OCI-LY7 (cell line): ENCODE measurements at regions not wholly inside any gene's neighbourhood (a gene's known extent, or its start where the extent isn't known, plus 50 kb on each side); places are given as distances from the start of the nearest gene placed in this dataset.
"Not testable (repeated sequence)": the region's sequence is repeated elsewhere in the genome, so short reads cannot be mapped to it uniquely, and the experiment has no call there.

Experiments
- BruUV-seq: library from RNA; stranded (reverse); fragments of 400-500 nt; replicated peaks from 2 replicates; lab custom pipeline; 2021; lab: Mats Ljungman, UMichigan
- CTCF ChIA-PET: fragments of 300-600 bp; sonication (Branson Sonifier 250); formaldehyde crosslinking; loops from one replicate; lab custom pipeline; 2022; ENCODE audit warnings: antibody characterized with exemption; ENCODE audit not compliant: unreplicated experiment; lab: Charles Lee
- POLR2A ChIA-PET: fragments of 300-600 bp; sonication (Branson Sonifier 250); formaldehyde crosslinking; loops from one replicate; lab custom pipeline; 2022; ENCODE audit warnings: antibody characterized with exemption; lab: Charles Lee
- DNase-seq: peaks from one replicate; pipeline ENCODE4 v3.0.0-alpha.2; 2015; ENCODE audit warnings: low spot score
- H2AFZ ChIP-seq: fragments of 200-600 bp; sonication (generic), shearing (Covaris generic); 2 replicates; pipeline ENCODE4 v1.6.1; 2014; ENCODE audit warnings: mild to moderate bottlenecking, antibody characterized with exemption, low read length, moderate library complexity
- H3K27ac ChIP-seq: fragments of 200-600 bp; sonication (generic); 2 replicates; pipeline ENCODE4 v1.5.1; 2014; ENCODE audit warnings: mixed run types, low read depth, mild to moderate bottlenecking, moderate library complexity, low read length, inconsistent platforms; ENCODE audit not compliant: poor library complexity, severe bottlenecking
- H3K36me3 ChIP-seq: fragments of 200-600 bp; sonication (generic); 2 replicates; pipeline ENCODE4 v1.6.1; 2014; ENCODE audit warnings: mild to moderate bottlenecking, antibody characterized with exemption, low read length, moderate library complexity, mixed read lengths; ENCODE audit not compliant: insufficient read depth
- H3K4me1 ChIP-seq: fragments of 200-600 bp; sonication (generic); 2 replicates; pipeline ENCODE4 v1.5.1; 2014; ENCODE audit warnings: mild to moderate bottlenecking, low read length; ENCODE audit not compliant: insufficient read depth, poor library complexity, severe bottlenecking
- H3K4me2 ChIP-seq: fragments of 200-600 bp; sonication (generic); 2 replicates; pipeline ENCODE4 v1.6.1; 2014; ENCODE audit warnings: mild to moderate bottlenecking, low read length
- H3K4me3 ChIP-seq: fragments of 200-600 bp; sonication (generic); 2 replicates; pipeline ENCODE4 v1.5.1; 2014; ENCODE audit warnings: mild to moderate bottlenecking, low read depth, low read length; ENCODE audit not compliant: poor library complexity, severe bottlenecking
- H3K79me2 ChIP-seq: fragments of 200-600 bp; sonication (generic); 2 replicates; pipeline ENCODE4 v1.6.1; 2016; ENCODE audit warnings: low read depth, mild to moderate bottlenecking, low read length, moderate library complexity, mixed read lengths; ENCODE audit not compliant: insufficient read depth
- H3K9me2 ChIP-seq: fragments of 200-600 bp; sonication (generic); 2 replicates; pipeline ENCODE4 v1.6.1; 2016; ENCODE audit warnings: mild to moderate bottlenecking, low read length, mixed read lengths; ENCODE audit not compliant: insufficient read depth
- H3K9me3 ChIP-seq: fragments of 200-600 bp; sonication (generic); 2 replicates; pipeline ENCODE4 v1.6.1; 2014; ENCODE audit warnings: mild to moderate bottlenecking, mixed run types, low read length, mixed read lengths
- H4K20me1 ChIP-seq: fragments of 200-600 bp; sonication (generic); 2 replicates; pipeline ENCODE4 v1.6.1; 2014; ENCODE audit warnings: mild to moderate bottlenecking, antibody characterized with exemption, low read length, moderate library complexity, mixed read lengths; ENCODE audit not compliant: insufficient read depth
- CTCF ChIP-seq: fragments of 200-600 bp; sonication (generic); conservative IDR thresholded peaks from 2 replicates; pipeline ENCODE4 v1.5.1; 2014; ENCODE audit warnings: mild to moderate bottlenecking, antibody characterized with exemption, low read length, moderate library complexity, mixed read lengths
- EZH2phosphoT487 ChIP-seq: fragments of 200-600 bp; sonication (generic); IDR thresholded peaks from 2 replicates; pipeline ENCODE4 v1.6.1; 2018; ENCODE audit warnings: low read depth, borderline replicate concordance, mild to moderate bottlenecking, mixed run types, antibody characterized with exemption, low read length, moderate library complexity, mixed read lengths
- intact Hi-C: fragments of 100-400 bp; cut with micrococcal nuclease; formaldehyde crosslinking; loops from one replicate; pipeline ENCODE4 v1.10.0; 2022; ENCODE audit not compliant: unreplicated experiment

- Histone ChIP-seq H4K20me1 (no peaks in the 10 kb centered on the region), H3K9me3 (no peaks in the 10 kb centered on the region), H3K4me1 (no peaks in the 10 kb centered on the region), H3K27ac (no peak overlapping the region), H3K36me3 (no peaks in the 10 kb centered on the region), H2AFZ (no peak overlapping the region), H3K9me2 (no peaks in the 10 kb centered on the region), H3K4me3 (no peak overlapping the region), H3K4me2 (no peak overlapping the region), H3K79me2 (no peaks in the 10 kb centered on the region)
- intact Hi-C loops, result no loop called here
- no peak for DNase-seq
- TF ChIP-seq EZH2phosphoT487 (no peak), CTCF (no peak)
- BruUV-seq, result no TSS peak
- ChIA-PET POLR2A (interaction anchor here (0.7 kb wide), 1 partner anchor 124 kb away, joined by 3 read pairs; no protein-coding TSS in a partner anchor), CTCF (no interaction called here)
Observed at GRCh38 chr13:76586842-76587241, 299.4 kb downstream of the KCTD12 start.

- H3K4me3 ChIP-seq, result no peak overlapping the region
- TF ChIP-seq CTCF (no peak), EZH2phosphoT487 (no peak)
- ChIA-PET CTCF (no interaction called here), POLR2A (no interaction called here)
- intact Hi-C loops, result no loop called here
- no peaks in the 10 kb centered on the region for H3K36me3 ChIP-seq
- H3K9me3 ChIP-seq, result peaks cover 5% of the 10 kb centered on the region; the same call in 1 of the 2 replicates
- no peak overlapping the region for H2AFZ ChIP-seq
- H3K79me2 ChIP-seq, result no peaks in the 10 kb centered on the region
- H3K4me1 ChIP-seq, result no peaks in the 10 kb centered on the region
- H3K4me2 ChIP-seq, result no peak overlapping the region
- no peaks in the 10 kb centered on the region for H3K9me2 ChIP-seq
- no peak for DNase-seq
- H3K27ac ChIP-seq, result no peak overlapping the region
- no peaks in the 10 kb centered on the region for H4K20me1 ChIP-seq
- BruUV-seq, result no TSS peak
Observed at GRCh38 chr13:76579701-76580100, 306.5 kb downstream of the KCTD12 start.

- H3K4me2 ChIP-seq, DNase-seq, H3K79me2 ChIP-seq, H3K4me1 ChIP-seq, H3K4me3 ChIP-seq, intact Hi-C loops, H4K20me1 ChIP-seq, POLR2A ChIA-PET, H3K9me3 ChIP-seq, H3K9me2 ChIP-seq, CTCF ChIA-PET, H3K36me3 ChIP-seq, H2AFZ ChIP-seq, H3K27ac ChIP-seq, BruUV-seq: not testable (repeated sequence)
Observed at GRCh38 chr13:76575634-76576033, 310.6 kb downstream of the KCTD12 start.
